ENCODE measurements at regions not wholly inside any gene's neighbourhood (a gene's known extent, or its start where the extent isn't known, plus 50 kb on each side); places are given as distances from the start of the nearest gene placed in this dataset.
A peak's percentile ranks its signal among the peaks of the same experiment; 100 is the strongest.

DNA sequence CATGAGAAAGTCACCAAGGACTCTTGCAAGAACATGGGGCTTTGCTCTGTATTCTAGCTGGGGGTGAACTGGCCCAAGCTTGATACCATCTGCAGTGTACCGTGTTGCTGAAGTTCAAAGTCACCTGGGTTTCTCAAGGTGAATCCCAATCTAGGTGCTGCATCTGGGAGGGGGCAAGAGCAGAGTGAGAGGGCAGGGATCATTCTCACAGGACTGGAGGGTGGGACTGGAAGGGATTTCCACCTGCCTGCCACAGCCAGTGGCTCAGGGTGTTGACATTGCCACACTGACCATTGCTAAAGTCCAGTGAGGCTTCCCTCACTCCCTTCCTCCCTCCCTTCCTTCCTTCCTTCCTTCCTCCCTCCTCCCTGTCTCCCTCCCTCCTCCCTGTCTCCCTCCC lies 98.7 kb downstream of the MYCN start:
- H3K4ac ChIP-seq (replicated peaks; ENCODE audit: insufficient read length, low read depth, low read length), result no peak overlapping the region
- no peak overlapping the region for H4K5ac ChIP-seq (ENCODE audit: insufficient read length, low read depth, low read length)
- no peak overlapping the region for H2BK120ac ChIP-seq (replicated peaks; ENCODE audit: low read depth, low read length)
- H4K8ac ChIP-seq (ENCODE audit: extremely low read depth, insufficient read depth, low read length), result no peak overlapping the region; the same call in 1 of the 2 replicates
- peak overlapping the region; percentile 53; the same call in 1 of the 2 replicates for H2BK20ac ChIP-seq (ENCODE audit: low read length)
- H3K23ac ChIP-seq (ENCODE audit: insufficient read length), result no peak overlapping the region
- no peaks in the 10 kb centered on the region for H3K79me2 ChIP-seq (ENCODE audit: control insufficient read depth in 1 of 2, insufficient read depth in 2 of 2, low read length in 2 of 2)
- no peak overlapping the region for H3K18ac ChIP-seq (ENCODE audit: extremely low read depth, low read length)
- H3K14ac ChIP-seq (ENCODE audit: insufficient read length), result no peak overlapping the region
- H2BK12ac ChIP-seq (ENCODE audit: low read depth, low read length), result no peak overlapping the region
- H3K79me1 ChIP-seq (ENCODE audit: low read depth, low read length), result no peaks in the 10 kb centered on the region
- H3K36me3 ChIP-seq (ENCODE audit: control insufficient read depth in 2 of 4, insufficient read depth in 4 of 4, low read length in 3 of 4), result no peaks in the 10 kb centered on the region
- H2AK5ac ChIP-seq (ENCODE audit: low read depth, low read length), result no peak overlapping the region; the same call in 1 of the 2 replicates
- no peak for FAIRE-seq
- ChIA-PET POLR2A (ENCODE audit: partially characterized antibody) (no interaction called here), CTCF (ENCODE audit: partially characterized antibody) (interaction anchor here (1.1 to 1.7 kb wide), 4 partner anchors 15 to 224 kb away, joined by 3 to 5 read pairs (median 3); no protein-coding TSS in a partner anchor)
- H2BK5ac ChIP-seq (ENCODE audit: low read depth, low read length), result no peak overlapping the region; the same call in 1 of the 2 replicates
- H3K56ac ChIP-seq (replicated peaks; ENCODE audit: insufficient read length, low read depth, low read length), result no peak overlapping the region
- H3K27ac ChIP-seq (ENCODE audit: low read depth, low read length), result no peak overlapping the region
- no peak for DNase-seq (ENCODE audit: low read depth in 1 of 2, low spot score in 2 of 2)
- WGBS, 2 experiments (ENCODE audit: extremely low coverage in 1 of 2, insufficient coverage in 1 of 2, insufficient read length in 1 of 2, insufficient replicate concordance in 2 of 2, low coverage in 1 of 2, low lambda C conversion rate in 2 of 2, missing lambda C conversion rate in 1 of 2), result 83% methylated on average over 1 of the region's 1 CpG; no CpG with 5 or more reads in 1 of the 2 experiments
- H4K91ac ChIP-seq (replicated peaks; ENCODE audit: insufficient read length, low read length), result no peak overlapping the region
- 0 out of 2 replicates have a peak overlapping the region, but pooled peaks have one; percentile 56 for H2AFZ ChIP-seq (ENCODE audit: low read length)
- H3K27me3 ChIP-seq (replicated peaks in 1 of 4; ENCODE audit: control insufficient read depth in 3 of 4, extremely low read depth in 1 of 4, insufficient read depth in 3 of 4, low read length in 3 of 4), result no peaks in the 10 kb centered on the region; a peak in 1 of 7 replicates
- no peak overlapping the region for H3K9ac ChIP-seq (replicated peaks in 1 of 4; ENCODE audit: extremely low read depth in 1 of 4, low read depth in 3 of 4, low read length in 3 of 4)
- H2BK15ac ChIP-seq (ENCODE audit: low read length), result no peak overlapping the region
- no peaks in the 10 kb centered on the region; the same call in 1 of the 2 replicates for H3K23me2 ChIP-seq (ENCODE audit: low read depth, low read length)
- no peak overlapping the region for H3K4me2 ChIP-seq (ENCODE audit: insufficient read depth in 1 of 2, low read depth in 2 of 2, low read length in 2 of 2)
- no peaks in the 10 kb centered on the region for H3K9me3 ChIP-seq (ENCODE audit: insufficient read depth in 2 of 2, low read depth in 1 of 2, low read length in 1 of 2)
- H4K20me1 ChIP-seq (replicated peaks in 1 of 2; ENCODE audit: control insufficient read depth in 1 of 2, insufficient read depth in 2 of 2, low read length in 2 of 2), result no peaks in the 10 kb centered on the region
- peaks cover 2 to 6% (median 4%) of the 10 kb centered on the region in 4 experiments for H3K4me1 ChIP-seq (replicated peaks in 1 of 4; ENCODE audit: control insufficient read depth in 3 of 4, insufficient read depth in 4 of 4, low read length in 3 of 4)
- H3K4me3 ChIP-seq (ENCODE audit: extremely low read depth in 1 of 4, insufficient read depth in 2 of 4, low read depth in 3 of 4, low read length in 4 of 4), result no peak overlapping the region
- TF ChIP-seq KDM5A (IDR thresholded peaks at IDR 0.05; ENCODE audit: low read length), result no peak
- TF ChIP-seq, protein P1, sequence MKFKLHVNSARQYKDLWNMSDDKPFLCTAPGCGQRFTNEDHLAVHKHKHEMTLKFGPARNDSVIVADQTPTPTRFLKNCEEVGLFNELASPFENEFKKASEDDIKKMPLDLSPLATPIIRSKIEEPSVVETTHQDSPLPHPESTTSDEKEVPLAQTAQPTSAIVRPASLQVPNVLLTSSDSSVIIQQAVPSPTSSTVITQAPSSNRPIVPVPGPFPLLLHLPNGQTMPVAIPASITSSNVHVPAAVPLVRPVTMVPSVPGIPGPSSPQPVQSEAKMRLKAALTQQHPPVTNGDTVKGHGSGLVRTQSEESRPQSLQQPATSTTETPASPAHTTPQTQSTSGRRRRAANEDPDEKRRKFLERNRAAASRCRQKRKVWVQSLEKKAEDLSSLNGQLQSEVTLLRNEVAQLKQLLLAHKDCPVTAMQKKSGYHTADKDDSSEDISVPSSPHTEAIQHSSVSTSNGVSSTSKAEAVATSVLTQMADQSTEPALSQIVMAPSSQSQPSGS (IDR thresholded peaks at IDR 0.05; ENCODE audit: low read length), result no peak
- no peak for TF ChIP-seq KDM1A (IDR thresholded peaks at IDR 0.05; ENCODE audit: borderline replicate concordance, low read length)
- TF ChIP-seq TCF12 (IDR thresholded peaks at IDR 0.05; ENCODE audit: low read depth, low read length), result no peak
- TF ChIP-seq BCL11A (IDR thresholded peaks at IDR 0.05; ENCODE audit: low read depth in 2 of 2, low read length in 2 of 2), result no peak
- no peak for TF ChIP-seq CHD2 (IDR thresholded peaks at IDR 0.05; ENCODE audit: low read length)
- TF ChIP-seq KDM4A (IDR thresholded peaks at IDR 0.05; ENCODE audit: low read depth, low read length, severe bottlenecking), result no peak
- TF ChIP-seq SP2 (IDR thresholded peaks at IDR 0.05; ENCODE audit: low read length), result no peak
- no peak for TF ChIP-seq RXRA (IDR thresholded peaks at IDR 0.05; ENCODE audit: insufficient read depth, low read depth, low read length)
- no peak for TF ChIP-seq SIX5 (IDR thresholded peaks at IDR 0.05; ENCODE audit: low read depth, low read length)
- TF ChIP-seq BACH1 (IDR thresholded peaks at IDR 0.05; ENCODE audit: low read length), result no peak
- no peak for TF ChIP-seq CTBP2 (IDR thresholded peaks at IDR 0.05; ENCODE audit: borderline replicate concordance, insufficient read depth, insufficient read length, low read length)
- TF ChIP-seq POLR2AphosphoS5 (IDR thresholded peaks at IDR 0.05; ENCODE audit: low read depth, low read length), result no peak
- no peak for TF ChIP-seq POLR2A (IDR thresholded peaks at IDR 0.05; ENCODE audit: control extremely low read depth in 1 of 2, low read depth in 2 of 2, low read length in 2 of 2)

Data from H1 (cell line).